ENCODE measurements at regions not wholly inside any gene's neighbourhood (a gene's known extent, or its start where the extent isn't known, plus 50 kb on each side); places are given as distances from the start of the nearest gene placed in this dataset.
"Not testable (repeated sequence)": the region's sequence is repeated elsewhere in the genome, so short reads cannot be mapped to it uniquely, and the experiment has no call there.

DNA sequence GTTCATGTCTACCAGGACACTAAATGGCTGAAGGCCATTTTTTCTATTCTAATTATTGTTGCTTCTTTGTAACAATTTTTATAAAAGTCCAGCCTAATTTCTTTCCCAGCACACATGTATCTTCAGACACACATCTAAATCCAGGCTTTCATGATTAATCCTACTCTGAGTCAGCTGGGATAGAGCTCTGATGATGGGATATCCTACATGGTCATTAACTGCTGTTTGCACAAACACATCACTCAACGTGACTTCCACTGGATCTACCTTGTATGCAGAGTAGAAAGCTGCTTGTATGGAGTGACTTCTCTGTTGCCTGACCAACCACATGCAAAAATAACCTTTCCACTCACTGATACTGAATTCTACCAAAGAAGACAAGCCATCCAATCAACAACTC lies 260.9 kb downstream of the AHR start:
- DNase-seq (ENCODE audit: low read depth): no peak
- Histone ChIP-seq H3K4me1 (ENCODE audit: control insufficient read depth, insufficient read depth, low read length) (peaks cover 35% of the 10 kb centered on the region), H3K9me3 (ENCODE audit: control insufficient read depth, low read length) (no peaks in the 10 kb centered on the region), H3K36me3 (ENCODE audit: control insufficient read depth, insufficient read depth, low read length, severe bottlenecking) (no peaks in the 10 kb centered on the region), H3K4me3 (ENCODE audit: low read length) (no peak overlapping the region), H3K27me3 (replicated peaks; ENCODE audit: control insufficient read depth, insufficient read depth, low read length) (no peaks in the 10 kb centered on the region), H3K9ac (ENCODE audit: low read length) (no peak overlapping the region)

DNA sequence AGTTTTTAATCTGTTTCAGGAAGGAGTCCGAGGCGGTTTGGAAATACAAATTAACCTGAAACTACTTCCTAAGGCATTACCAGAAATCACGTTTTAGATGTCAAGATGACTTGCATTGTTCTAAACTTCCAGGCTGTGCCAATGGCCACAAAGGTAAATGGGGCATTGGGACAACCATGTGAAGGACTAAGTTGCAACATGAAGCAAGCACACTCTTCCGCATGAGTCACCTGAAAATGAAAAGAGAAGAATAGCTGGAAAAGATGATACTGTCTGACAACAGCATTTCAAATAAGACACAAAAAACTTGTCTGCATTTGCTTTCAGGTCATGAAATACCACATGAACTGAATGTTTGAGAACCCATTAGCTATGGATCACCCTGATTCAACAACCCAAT lies 262.1 kb downstream of the AHR start:
- no peaks in the 10 kb centered on the region for H3K9me3 ChIP-seq (ENCODE audit: control insufficient read depth, low read length)
- no peak overlapping the region for H3K4me3 ChIP-seq (ENCODE audit: low read length)
- H3K4me1 ChIP-seq (ENCODE audit: control insufficient read depth, insufficient read depth, low read length): peaks cover 35% of the 10 kb centered on the region
- no peak overlapping the region for H3K9ac ChIP-seq (ENCODE audit: low read length)
- no peak for DNase-seq (ENCODE audit: low read depth)
- H3K36me3 ChIP-seq (ENCODE audit: control insufficient read depth, insufficient read depth, low read length, severe bottlenecking): no peaks in the 10 kb centered on the region
- no peaks in the 10 kb centered on the region for H3K27me3 ChIP-seq (replicated peaks; ENCODE audit: control insufficient read depth, insufficient read depth, low read length)

DNA sequence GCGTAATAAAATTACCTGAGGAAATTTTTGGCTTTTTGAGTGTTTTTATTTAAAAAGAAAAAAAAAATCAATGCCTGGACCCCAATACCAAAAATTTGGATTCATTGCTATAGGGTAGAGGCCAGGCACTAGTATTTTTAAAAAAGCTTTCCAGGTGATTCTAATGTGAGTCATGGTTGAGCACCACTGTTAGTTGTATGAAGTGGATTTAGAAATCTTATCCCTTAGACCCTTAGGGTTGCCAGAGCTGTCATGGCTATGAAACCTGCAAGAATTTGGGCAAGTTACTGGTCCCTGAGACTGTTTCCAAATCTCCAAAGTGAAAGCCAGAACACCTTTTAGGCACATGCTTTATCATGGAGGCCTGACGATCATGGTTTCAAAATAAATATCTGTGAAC lies 262.5 kb downstream of the AHR start:
- peaks cover 32% of the 10 kb centered on the region for H3K4me1 ChIP-seq (ENCODE audit: control insufficient read depth, insufficient read depth, low read length)
- H3K36me3 ChIP-seq (ENCODE audit: control insufficient read depth, insufficient read depth, low read length, severe bottlenecking): no peaks in the 10 kb centered on the region
- no peaks in the 10 kb centered on the region for H3K27me3 ChIP-seq (replicated peaks; ENCODE audit: control insufficient read depth, insufficient read depth, low read length)
- no peaks in the 10 kb centered on the region for H3K9me3 ChIP-seq (ENCODE audit: control insufficient read depth, low read length)
- no peak overlapping the region for H3K4me3 ChIP-seq (ENCODE audit: low read length)
- H3K9ac ChIP-seq (ENCODE audit: low read length): no peak overlapping the region
- DNase-seq (ENCODE audit: low read depth): no peak

DNA sequence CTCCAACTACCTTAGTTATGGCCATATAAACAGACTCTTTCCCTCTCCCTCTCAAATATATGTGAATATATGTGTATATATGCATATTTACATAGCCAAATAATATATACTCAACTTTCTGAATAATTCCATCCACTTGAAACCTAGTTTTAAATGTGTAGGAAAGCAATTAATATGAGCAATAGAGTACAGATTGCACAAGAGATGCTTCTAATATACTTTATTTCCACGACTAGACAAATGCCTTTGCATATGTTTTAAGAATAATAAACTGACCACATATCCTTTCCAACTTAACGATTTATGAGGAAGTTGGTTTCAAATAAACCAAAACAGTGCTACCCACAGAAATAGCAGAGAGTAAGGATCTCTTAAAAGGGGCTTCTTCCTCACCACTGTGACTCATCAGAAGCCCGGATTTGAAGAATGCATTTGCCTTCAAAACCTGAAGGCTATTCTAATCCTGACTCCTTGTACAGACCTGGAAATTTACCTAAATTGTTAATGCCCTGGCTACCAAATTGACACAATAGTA lies 266.3 kb downstream of the AHR start:
- Histone ChIP-seq H3K9ac (ENCODE audit: low read length) (no peak overlapping the region), H3K36me3 (ENCODE audit: control insufficient read depth, insufficient read depth, low read length, severe bottlenecking) (no peaks in the 10 kb centered on the region), H3K4me1 (ENCODE audit: control insufficient read depth, insufficient read depth, low read length) (no peaks in the 10 kb centered on the region), H3K9me3 (ENCODE audit: control insufficient read depth, low read length) (no peaks in the 10 kb centered on the region), H3K27me3 (replicated peaks; ENCODE audit: control insufficient read depth, insufficient read depth, low read length) (no peaks in the 10 kb centered on the region), H3K4me3 (ENCODE audit: low read length) (no peak overlapping the region)
- DNase-seq (ENCODE audit: low read depth): peak; percentile 24

DNA sequence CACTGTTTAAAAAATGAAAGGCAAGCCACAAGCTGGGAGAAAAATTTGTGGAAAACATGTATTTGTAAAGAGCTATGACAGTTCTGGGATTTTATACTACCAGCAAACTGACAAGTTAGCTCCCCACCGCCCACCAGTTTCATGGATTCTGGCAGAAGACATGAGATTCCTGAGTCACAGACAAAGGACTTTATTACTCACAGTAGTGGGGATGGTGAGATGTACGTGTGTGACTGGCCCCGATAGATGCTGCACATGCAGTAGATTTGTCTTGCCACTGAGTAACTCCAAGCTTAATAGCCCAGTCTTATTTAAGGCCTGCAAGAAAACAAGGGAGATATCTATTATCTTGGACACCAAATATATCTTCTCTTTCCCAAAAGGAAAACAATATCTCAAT lies 281.7 kb downstream of the AHR start:
- peak; percentile 59 for DNase-seq (ENCODE audit: low read depth)
- H3K4me3 ChIP-seq (ENCODE audit: low read length): no peak overlapping the region
- H3K4me1 ChIP-seq (ENCODE audit: control insufficient read depth, insufficient read depth, low read length): peaks cover 11% of the 10 kb centered on the region
- H3K36me3 ChIP-seq (ENCODE audit: control insufficient read depth, insufficient read depth, low read length, severe bottlenecking): no peaks in the 10 kb centered on the region
- no peak overlapping the region for H3K9ac ChIP-seq (ENCODE audit: low read length)
- peaks cover 19% of the 10 kb centered on the region for H3K9me3 ChIP-seq (ENCODE audit: control insufficient read depth, low read length)
- H3K27me3 ChIP-seq (replicated peaks; ENCODE audit: control insufficient read depth, insufficient read depth, low read length): peaks cover under 1% of the 10 kb centered on the region

DNA sequence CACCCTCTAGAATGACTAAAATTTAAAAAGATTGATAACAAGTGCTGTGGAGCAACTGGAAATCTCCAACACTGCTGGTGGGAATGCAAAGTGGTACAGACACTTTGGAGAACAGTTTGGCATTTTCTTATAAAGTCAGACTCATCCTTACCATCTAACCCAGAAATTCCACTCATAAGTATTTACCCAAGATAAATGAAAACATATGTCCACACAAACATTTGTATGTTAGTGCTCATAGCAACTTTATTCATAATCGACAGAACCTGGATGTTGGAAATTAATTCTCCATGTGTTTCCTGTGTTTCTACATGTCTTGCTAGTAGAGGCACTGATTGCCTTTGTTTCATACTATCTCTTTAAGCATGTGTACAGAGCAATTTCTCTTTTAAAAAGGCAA lies 282.4 kb downstream of the AHR start:
- peaks cover 11% of the 10 kb centered on the region for H3K4me1 ChIP-seq (ENCODE audit: control insufficient read depth, insufficient read depth, low read length)
- peaks cover 19% of the 10 kb centered on the region for H3K9me3 ChIP-seq (ENCODE audit: control insufficient read depth, low read length)
- H3K9ac ChIP-seq (ENCODE audit: low read length): no peak overlapping the region
- peak; percentile 52 for DNase-seq (ENCODE audit: low read depth)
- no peak overlapping the region for H3K4me3 ChIP-seq (ENCODE audit: low read length)
- peaks cover 5% of the 10 kb centered on the region for H3K27me3 ChIP-seq (replicated peaks; ENCODE audit: control insufficient read depth, insufficient read depth, low read length)
- no peaks in the 10 kb centered on the region for H3K36me3 ChIP-seq (ENCODE audit: control insufficient read depth, insufficient read depth, low read length, severe bottlenecking)

DNA sequence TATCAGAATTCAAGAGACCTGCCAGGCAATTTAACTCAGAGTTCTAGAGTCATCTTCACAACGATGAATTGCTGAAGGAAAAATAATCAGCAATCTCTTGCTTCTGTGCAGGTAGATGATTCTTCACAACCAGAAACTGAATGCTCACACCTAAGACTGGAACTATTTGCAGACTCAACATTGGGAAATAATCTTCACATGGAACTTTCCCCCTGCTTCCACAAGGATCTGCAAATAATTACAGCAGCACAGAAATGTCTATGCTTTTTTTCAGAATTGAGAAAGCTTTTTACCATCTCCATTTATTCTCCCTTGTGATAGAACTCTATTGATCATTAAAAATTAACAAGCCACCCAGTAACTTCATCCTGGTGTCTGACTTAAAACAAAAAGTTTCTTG lies 282.8 kb downstream of the AHR start:
- no peak overlapping the region for H3K9ac ChIP-seq (ENCODE audit: low read length)
- peak; percentile 36 for DNase-seq (ENCODE audit: low read depth)
- peaks cover 19% of the 10 kb centered on the region for H3K9me3 ChIP-seq (ENCODE audit: control insufficient read depth, low read length)
- H3K4me1 ChIP-seq (ENCODE audit: control insufficient read depth, insufficient read depth, low read length): peaks cover 11% of the 10 kb centered on the region
- no peaks in the 10 kb centered on the region for H3K36me3 ChIP-seq (ENCODE audit: control insufficient read depth, insufficient read depth, low read length, severe bottlenecking)
- no peak overlapping the region for H3K4me3 ChIP-seq (ENCODE audit: low read length)
- H3K27me3 ChIP-seq (replicated peaks; ENCODE audit: control insufficient read depth, insufficient read depth, low read length): peaks cover 5% of the 10 kb centered on the region

DNA sequence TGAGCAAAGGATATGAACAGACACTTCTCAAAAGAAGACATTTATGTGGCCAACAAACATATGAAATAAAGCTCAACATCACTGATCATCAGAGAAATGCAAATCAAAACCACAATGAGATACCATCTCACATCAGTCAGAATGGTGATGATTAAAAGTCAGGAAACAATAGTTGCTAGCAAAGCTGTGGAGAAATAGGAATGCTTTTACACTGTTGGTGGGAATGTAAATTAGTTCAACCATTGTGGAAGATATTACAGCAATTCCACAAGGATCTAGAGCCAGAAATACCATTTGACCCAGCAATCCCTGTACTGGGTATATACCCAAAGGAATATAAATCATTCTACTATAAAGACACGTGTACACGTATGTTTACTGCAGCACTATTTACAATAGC lies 284.2 kb downstream of the AHR start:
- H3K36me3 ChIP-seq (ENCODE audit: control insufficient read depth, insufficient read depth, low read length, severe bottlenecking); H3K27me3 ChIP-seq (replicated peaks; ENCODE audit: control insufficient read depth, insufficient read depth, low read length); H3K4me3 ChIP-seq (ENCODE audit: low read length); H3K9ac ChIP-seq (ENCODE audit: low read length); DNase-seq (ENCODE audit: low read depth): not testable (repeated sequence)
- peaks cover 12% of the 10 kb centered on the region for H3K9me3 ChIP-seq (ENCODE audit: control insufficient read depth, low read length)
- H3K4me1 ChIP-seq (ENCODE audit: control insufficient read depth, insufficient read depth, low read length): peaks cover 11% of the 10 kb centered on the region

DNA sequence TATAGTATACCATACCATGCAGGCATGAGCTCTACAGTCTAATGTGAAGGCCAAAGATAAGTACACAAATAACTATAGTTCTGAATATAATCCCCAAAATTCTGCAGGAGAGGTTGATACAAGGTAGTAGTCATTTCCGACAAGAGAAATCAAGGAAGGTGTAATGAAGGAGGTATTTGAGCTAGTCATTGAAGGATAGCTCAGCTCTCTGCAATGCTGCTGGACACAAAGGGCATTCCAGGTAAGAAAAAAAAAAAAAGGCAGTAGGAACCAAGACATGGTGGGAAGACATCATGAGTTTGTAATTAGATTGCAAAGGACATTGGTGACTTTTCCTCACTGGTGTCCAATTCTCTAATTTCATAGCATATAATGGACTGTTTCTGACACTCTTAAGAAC lies 285.3 kb downstream of the AHR start:
- H3K4me3 ChIP-seq (ENCODE audit: low read length): no peak overlapping the region
- H3K9me3 ChIP-seq (ENCODE audit: control insufficient read depth, low read length): peaks cover 1% of the 10 kb centered on the region
- H3K9ac ChIP-seq (ENCODE audit: low read length): no peak overlapping the region
- peaks cover 11% of the 10 kb centered on the region for H3K4me1 ChIP-seq (ENCODE audit: control insufficient read depth, insufficient read depth, low read length)
- H3K36me3 ChIP-seq (ENCODE audit: control insufficient read depth, insufficient read depth, low read length, severe bottlenecking): no peaks in the 10 kb centered on the region
- H3K27me3 ChIP-seq (replicated peaks; ENCODE audit: control insufficient read depth, insufficient read depth, low read length): peaks cover 5% of the 10 kb centered on the region
- no peak for DNase-seq (ENCODE audit: low read depth)

DNA sequence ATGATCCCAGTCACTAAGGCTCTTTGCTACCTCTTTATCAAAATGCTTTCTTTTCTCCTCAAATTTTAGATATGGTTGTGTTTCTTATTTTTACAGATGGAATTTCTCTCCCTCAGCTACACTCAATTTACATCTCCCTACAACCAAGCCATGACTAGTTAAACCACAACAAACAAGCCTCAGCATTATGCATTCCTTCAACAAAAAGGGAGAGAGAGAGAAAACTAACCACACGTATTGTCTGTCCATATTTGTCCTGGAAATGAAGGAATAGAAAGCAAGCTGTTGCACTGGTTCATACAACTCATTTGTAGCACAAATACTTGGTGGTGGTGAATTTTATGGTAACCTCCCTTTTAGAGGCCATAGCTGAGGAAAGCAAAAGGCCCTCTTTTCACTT lies 286.4 kb downstream of the AHR start:
- Histone ChIP-seq H3K9me3 (ENCODE audit: control insufficient read depth, low read length) (no peaks in the 10 kb centered on the region), H3K27me3 (replicated peaks; ENCODE audit: control insufficient read depth, insufficient read depth, low read length) (peaks cover 5% of the 10 kb centered on the region), H3K9ac (ENCODE audit: low read length) (no peak overlapping the region), H3K4me3 (ENCODE audit: low read length) (no peak overlapping the region), H3K4me1 (ENCODE audit: control insufficient read depth, insufficient read depth, low read length) (peaks cover 8% of the 10 kb centered on the region), H3K36me3 (ENCODE audit: control insufficient read depth, insufficient read depth, low read length, severe bottlenecking) (no peaks in the 10 kb centered on the region)
- peak; percentile 40 for DNase-seq (ENCODE audit: low read depth)

DNA sequence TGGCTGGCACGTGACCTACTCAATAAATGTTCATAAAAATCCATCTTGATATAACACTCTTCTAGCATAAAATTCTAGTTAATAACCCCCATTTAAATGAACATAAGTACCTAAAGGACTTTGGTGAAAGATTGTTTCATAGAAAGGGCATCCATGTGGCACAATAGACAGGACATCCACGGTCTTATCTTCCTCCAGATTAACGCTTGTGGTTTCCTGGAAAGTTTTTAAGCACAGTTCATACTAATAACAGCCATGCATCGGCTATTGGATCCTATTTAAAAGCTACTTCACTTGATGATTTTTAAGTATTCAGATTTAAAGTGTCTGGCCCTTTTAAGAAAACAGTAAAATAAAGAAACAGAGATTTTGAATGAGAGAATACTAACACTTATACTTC lies 288.3 kb downstream of the AHR start:
- Histone ChIP-seq H3K4me3 (ENCODE audit: low read length) (no peak overlapping the region), H3K9me3 (ENCODE audit: control insufficient read depth, low read length) (no peaks in the 10 kb centered on the region), H3K9ac (ENCODE audit: low read length) (no peak overlapping the region), H3K36me3 (ENCODE audit: control insufficient read depth, insufficient read depth, low read length, severe bottlenecking) (no peaks in the 10 kb centered on the region), H3K4me1 (ENCODE audit: control insufficient read depth, insufficient read depth, low read length) (no peaks in the 10 kb centered on the region), H3K27me3 (replicated peaks; ENCODE audit: control insufficient read depth, insufficient read depth, low read length) (peaks cover 5% of the 10 kb centered on the region)
- DNase-seq (ENCODE audit: low read depth): no peak

DNA sequence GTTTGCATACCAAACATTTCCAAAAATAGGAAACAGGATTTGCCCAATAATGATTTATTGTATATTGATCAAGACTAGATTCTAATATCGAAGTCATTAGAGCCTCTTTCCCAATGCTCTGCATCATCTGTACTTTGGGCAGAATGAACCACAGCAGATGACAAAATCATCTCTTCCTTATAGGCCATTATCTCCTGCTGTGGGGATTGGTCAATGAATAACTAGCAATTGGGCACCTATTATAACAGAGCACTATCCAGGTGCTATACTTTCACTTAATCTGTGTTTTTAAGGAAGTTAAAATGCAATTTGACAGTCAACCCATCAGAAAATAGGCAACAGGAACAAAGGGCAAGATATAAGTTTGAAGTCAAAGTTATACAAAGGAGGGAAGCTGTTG lies 290.3 kb downstream of the AHR start:
- Histone ChIP-seq H3K9ac (ENCODE audit: low read length) (no peak overlapping the region), H3K27me3 (replicated peaks; ENCODE audit: control insufficient read depth, insufficient read depth, low read length) (peaks cover 5% of the 10 kb centered on the region), H3K4me3 (ENCODE audit: low read length) (no peak overlapping the region), H3K36me3 (ENCODE audit: control insufficient read depth, insufficient read depth, low read length, severe bottlenecking) (no peaks in the 10 kb centered on the region), H3K9me3 (ENCODE audit: control insufficient read depth, low read length) (no peaks in the 10 kb centered on the region), H3K4me1 (ENCODE audit: control insufficient read depth, insufficient read depth, low read length) (peaks cover 5% of the 10 kb centered on the region)
- no peak for DNase-seq (ENCODE audit: low read depth)

Measured in adipocyte (in vitro differentiated cells).